ENCODE measurements at regions not wholly inside any gene's neighbourhood (a gene's known extent, or its start where the extent isn't known, plus 50 kb on each side); places are given as distances from the start of the nearest gene placed in this dataset.
"Not testable (repeated sequence)": the region's sequence is repeated elsewhere in the genome, so short reads cannot be mapped to it uniquely, and the experiment has no call there.

GRCh38 chr2:109722640-109723039 lies 71.5 kb upstream of the RGPD5 start:
- H3K4me3 ChIP-seq (ENCODE audit: control insufficient read depth in 1 of 2, extremely low read depth in 1 of 2, low read length in 1 of 2); H3K9me3 ChIP-seq; H3K4me1 Mint-ChIP-seq; H3K9me3 Mint-ChIP-seq; CTCF ChIA-PET; ATAC-seq (replicated peaks in 1 of 4); H3K27ac ChIP-seq (ENCODE audit: low read length); H3K4me3 Mint-ChIP-seq; H3K27ac Mint-ChIP-seq; POLR2A ChIA-PET; H3K4me1 ChIP-seq (ENCODE audit: control insufficient read depth in 1 of 2, extremely low read depth in 1 of 2, insufficient read depth in 2 of 2, low read length in 2 of 2); H3K36me3 ChIP-seq (ENCODE audit: control insufficient read depth in 2 of 2, extremely low read depth in 1 of 2, insufficient read depth in 1 of 2, low read length in 1 of 2); H3K36me3 Mint-ChIP-seq; DNase-seq: not testable (repeated sequence)
- H3K27me3 ChIP-seq (replicated peaks in 1 of 2; ENCODE audit: control insufficient read depth in 2 of 2, extremely low read depth in 1 of 2, insufficient read depth in 2 of 2, low read length in 1 of 2) = peaks cover 0 to 21% of the 10 kb centered on the region in 2 experiments
- no CpG with 5 or more reads among the region's 3 CpGs for WGBS (ENCODE audit: insufficient coverage)
- H3K27me3 Mint-ChIP-seq = peaks cover 14% of the 10 kb centered on the region in 2 donors

- DNase-seq; H3K36me3 ChIP-seq (ENCODE audit: control insufficient read depth in 2 of 2, extremely low read depth in 1 of 2, insufficient read depth in 1 of 2, low read length in 1 of 2); H3K27ac ChIP-seq (ENCODE audit: low read length); H3K9me3 ChIP-seq; H3K27ac Mint-ChIP-seq; H3K36me3 Mint-ChIP-seq; H3K4me1 ChIP-seq (ENCODE audit: control insufficient read depth in 1 of 2, extremely low read depth in 1 of 2, insufficient read depth in 2 of 2, low read length in 2 of 2); CTCF ChIA-PET; H3K4me3 ChIP-seq (ENCODE audit: control insufficient read depth in 1 of 2, extremely low read depth in 1 of 2, low read length in 1 of 2); H3K9me3 Mint-ChIP-seq; POLR2A ChIA-PET; H3K4me3 Mint-ChIP-seq; H3K4me1 Mint-ChIP-seq; ATAC-seq (replicated peaks in 1 of 4): not testable (repeated sequence)
- H3K27me3 Mint-ChIP-seq = peaks cover 14 to 15% of the 10 kb centered on the region in 2 donors
- 96% methylated on average over 3 of the region's 3 CpGs for WGBS (ENCODE audit: insufficient coverage)
- peaks cover 0 to 21% of the 10 kb centered on the region in 2 experiments for H3K27me3 ChIP-seq (replicated peaks in 1 of 2; ENCODE audit: control insufficient read depth in 2 of 2, extremely low read depth in 1 of 2, insufficient read depth in 2 of 2, low read length in 1 of 2)
Observed at GRCh38 chr2:109723153-109723552, 71.0 kb upstream of the RGPD5 start.

- Histone ChIP-seq H3K9me3 (no peaks in the 10 kb centered on the region), H3K27ac (ENCODE audit: low read length) (no peak overlapping the region), H3K4me1 (ENCODE audit: control insufficient read depth in 1 of 2, extremely low read depth in 1 of 2, insufficient read depth in 2 of 2, low read length in 2 of 2) (no peaks in the 10 kb centered on the region), H3K4me3 (ENCODE audit: control insufficient read depth in 1 of 2, extremely low read depth in 1 of 2, low read length in 1 of 2) (no peak overlapping the region), H3K27me3 (replicated peaks in 1 of 2; ENCODE audit: control insufficient read depth in 2 of 2, extremely low read depth in 1 of 2, insufficient read depth in 2 of 2, low read length in 1 of 2) (peaks cover 0 to 23% of the 10 kb centered on the region in 2 experiments), H3K36me3 (ENCODE audit: control insufficient read depth in 2 of 2, extremely low read depth in 1 of 2, insufficient read depth in 1 of 2, low read length in 1 of 2) (no peaks in the 10 kb centered on the region)
- DNase-seq (no peak), ATAC-seq (replicated peaks in 1 of 4) (no peak)
- CTCF ChIA-PET = no interaction called here
- H3K4me1 Mint-ChIP-seq = no peaks in the 10 kb centered on the region
- H3K27ac Mint-ChIP-seq = no peak overlapping the region
- no peaks in the 10 kb centered on the region for H3K9me3 Mint-ChIP-seq
- WGBS (ENCODE audit: insufficient coverage) = 65% methylated on average over 2 of the region's 9 CpGs
- H3K27me3 Mint-ChIP-seq = peaks cover 14 to 18% of the 10 kb centered on the region in 2 donors
- POLR2A ChIA-PET = interaction anchor here in 1 of 2 donors (0.7 kb wide), 1 partner anchor 437 kb away, joined by 3 read pairs; no protein-coding TSS in a partner anchor
- no peaks in the 10 kb centered on the region for H3K36me3 Mint-ChIP-seq
- no peak overlapping the region for H3K4me3 Mint-ChIP-seq
Observed at GRCh38 chr2:109724533-109725460, 69.3 kb upstream of the RGPD5 start.

- H3K27ac ChIP-seq (ENCODE audit: low read length) = no peak overlapping the region
- H3K36me3 Mint-ChIP-seq = no peaks in the 10 kb centered on the region
- CTCF ChIA-PET = no interaction called here
- H3K4me3 ChIP-seq (ENCODE audit: control insufficient read depth in 1 of 2, extremely low read depth in 1 of 2, low read length in 1 of 2) = no peak overlapping the region
- no peaks in the 10 kb centered on the region for H3K9me3 ChIP-seq
- POLR2A ChIA-PET = interaction anchor here in 1 of 2 donors (0.6 kb wide), 1 partner anchor 66 kb away, joined by 3 read pairs; no protein-coding TSS in a partner anchor
- no peaks in the 10 kb centered on the region for H3K4me1 Mint-ChIP-seq
- peaks cover 20% of the 10 kb centered on the region in 2 donors for H3K27me3 Mint-ChIP-seq
- H3K9me3 Mint-ChIP-seq = no peaks in the 10 kb centered on the region
- no peak overlapping the region for H3K4me3 Mint-ChIP-seq
- H3K36me3 ChIP-seq (ENCODE audit: control insufficient read depth in 2 of 2, extremely low read depth in 1 of 2, insufficient read depth in 1 of 2, low read length in 1 of 2) = no peaks in the 10 kb centered on the region
- no peaks in the 10 kb centered on the region for H3K4me1 ChIP-seq (ENCODE audit: control insufficient read depth in 1 of 2, extremely low read depth in 1 of 2, insufficient read depth in 2 of 2, low read length in 2 of 2)
- 81% methylated on average over 10 of the region's 16 CpGs for WGBS (ENCODE audit: insufficient coverage)
- no peak for ATAC-seq (replicated peaks in 1 of 4)
- no peak overlapping the region for H3K27ac Mint-ChIP-seq
- H3K27me3 ChIP-seq (replicated peaks in 1 of 2; ENCODE audit: control insufficient read depth in 2 of 2, extremely low read depth in 1 of 2, insufficient read depth in 2 of 2, low read length in 1 of 2) = peaks cover 0 to 23% of the 10 kb centered on the region in 2 experiments
- no peak for DNase-seq
Observed at GRCh38 chr2:109726379-109727270, 67.5 kb upstream of the RGPD5 start.

GRCh38 chr2:109727929-109728447 lies 66.1 kb upstream of the RGPD5 start:
- no peak overlapping the region for H3K4me3 Mint-ChIP-seq
- WGBS (ENCODE audit: insufficient coverage) = 79% methylated on average over 2 of the region's 4 CpGs
- Histone ChIP-seq H3K27me3 (replicated peaks in 1 of 2; ENCODE audit: control insufficient read depth in 2 of 2, extremely low read depth in 1 of 2, insufficient read depth in 2 of 2, low read length in 1 of 2) (peaks cover 0 to 23% of the 10 kb centered on the region in 2 experiments), H3K9me3 (no peaks in the 10 kb centered on the region), H3K4me3 (ENCODE audit: control insufficient read depth in 1 of 2, extremely low read depth in 1 of 2, low read length in 1 of 2) (no peak overlapping the region), H3K27ac (ENCODE audit: low read length) (no peak overlapping the region), H3K4me1 (ENCODE audit: control insufficient read depth in 1 of 2, extremely low read depth in 1 of 2, insufficient read depth in 2 of 2, low read length in 2 of 2) (no peaks in the 10 kb centered on the region), H3K36me3 (ENCODE audit: control insufficient read depth in 2 of 2, extremely low read depth in 1 of 2, insufficient read depth in 1 of 2, low read length in 1 of 2) (no peaks in the 10 kb centered on the region)
- POLR2A ChIA-PET = no interaction called here
- ATAC-seq (replicated peaks in 1 of 4) (no peak), DNase-seq (no peak)
- no peaks in the 10 kb centered on the region for H3K36me3 Mint-ChIP-seq
- no peaks in the 10 kb centered on the region for H3K4me1 Mint-ChIP-seq
- H3K27ac Mint-ChIP-seq = no peak overlapping the region
- H3K9me3 Mint-ChIP-seq = no peaks in the 10 kb centered on the region
- peaks cover 21 to 25% of the 10 kb centered on the region in 2 donors for H3K27me3 Mint-ChIP-seq
- CTCF ChIA-PET = no interaction called here

- WGBS (ENCODE audit: insufficient coverage) = 86% methylated on average over 9 of the region's 14 CpGs
- H3K36me3 Mint-ChIP-seq; H3K4me1 ChIP-seq (ENCODE audit: control insufficient read depth in 1 of 2, extremely low read depth in 1 of 2, insufficient read depth in 2 of 2, low read length in 2 of 2); DNase-seq; POLR2A ChIA-PET; H3K4me3 ChIP-seq (ENCODE audit: control insufficient read depth in 1 of 2, extremely low read depth in 1 of 2, low read length in 1 of 2); H3K9me3 ChIP-seq; H3K27ac Mint-ChIP-seq; H3K27me3 ChIP-seq (replicated peaks in 1 of 2; ENCODE audit: control insufficient read depth in 2 of 2, extremely low read depth in 1 of 2, insufficient read depth in 2 of 2, low read length in 1 of 2); ATAC-seq (replicated peaks in 1 of 4); H3K4me1 Mint-ChIP-seq; H3K27ac ChIP-seq (ENCODE audit: low read length); H3K9me3 Mint-ChIP-seq; H3K36me3 ChIP-seq (ENCODE audit: control insufficient read depth in 2 of 2, extremely low read depth in 1 of 2, insufficient read depth in 1 of 2, low read length in 1 of 2); H3K4me3 Mint-ChIP-seq: not testable (repeated sequence)
- CTCF ChIA-PET = interaction anchor here in 1 of 2 donors (1.5 kb wide), 1 partner anchor 189 kb away, joined by 6 read pairs; no protein-coding TSS in a partner anchor
- H3K27me3 Mint-ChIP-seq = peaks cover 19 to 22% of the 10 kb centered on the region in 2 donors
Observed at GRCh38 chr2:109733746-109734145, 60.4 kb upstream of the RGPD5 start.

Data from T-cell (primary cell).